Loucy (cell line): ENCODE measurements at regions not wholly inside any gene's neighbourhood (a gene's known extent, or its start where the extent isn't known, plus 50 kb on each side); places are given as distances from the start of the nearest gene placed in this dataset.

ENCODE experiments used
- EZH2phosphoT487 ChIP-seq: fragments of 200-600 bp; IDR thresholded peaks from 2 replicates; pipeline ENCODE4 v1.6.1; 2018; ENCODE audit warnings: antibody characterized with exemption, mild to moderate bottlenecking, moderate library complexity, borderline replicate concordance
- TF ChIP-seq, protein P1 (sequence below): fragments of 200-600 bp; sonication (generic); conservative IDR thresholded peaks from 2 replicates; pipeline ENCODE4 v1.5.1; 2014; ENCODE audit warnings: mild to moderate bottlenecking, antibody characterized with exemption, low read length

- TF ChIP-seq, protein P1, sequence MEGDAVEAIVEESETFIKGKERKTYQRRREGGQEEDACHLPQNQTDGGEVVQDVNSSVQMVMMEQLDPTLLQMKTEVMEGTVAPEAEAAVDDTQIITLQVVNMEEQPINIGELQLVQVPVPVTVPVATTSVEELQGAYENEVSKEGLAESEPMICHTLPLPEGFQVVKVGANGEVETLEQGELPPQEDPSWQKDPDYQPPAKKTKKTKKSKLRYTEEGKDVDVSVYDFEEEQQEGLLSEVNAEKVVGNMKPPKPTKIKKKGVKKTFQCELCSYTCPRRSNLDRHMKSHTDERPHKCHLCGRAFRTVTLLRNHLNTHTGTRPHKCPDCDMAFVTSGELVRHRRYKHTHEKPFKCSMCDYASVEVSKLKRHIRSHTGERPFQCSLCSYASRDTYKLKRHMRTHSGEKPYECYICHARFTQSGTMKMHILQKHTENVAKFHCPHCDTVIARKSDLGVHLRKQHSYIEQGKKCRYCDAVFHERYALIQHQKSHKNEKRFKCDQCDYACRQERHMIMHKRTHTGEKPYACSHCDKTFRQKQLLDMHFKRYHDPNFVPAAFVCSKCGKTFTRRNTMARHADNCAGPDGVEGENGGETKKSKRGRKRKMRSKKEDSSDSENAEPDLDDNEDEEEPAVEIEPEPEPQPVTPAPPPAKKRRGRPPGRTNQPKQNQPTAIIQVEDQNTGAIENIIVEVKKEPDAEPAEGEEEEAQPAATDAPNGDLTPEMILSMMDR, result no peak
- TF ChIP-seq EZH2phosphoT487, result no peak
Measured at GRCh38 chr17:59502800-59503199, 62.6 kb upstream of the DHX40 start.
